HPDE6-E6E7 (cell line): ENCODE measurements at regions not wholly inside any gene's neighbourhood (a gene's known extent, or its start where the extent isn't known, plus 50 kb on each side); places are given as distances from the start of the nearest gene placed in this dataset.
A peak's percentile ranks its signal among the peaks of the same experiment; 100 is the strongest.
"Not testable (repeated sequence)": the region's sequence is repeated elsewhere in the genome, so short reads cannot be mapped to it uniquely, and the experiment has no call there.

Experiments used
- DNase-seq: peaks from one replicate; pipeline ENCODE4 v3.0.0; 2011; ENCODE audit warnings: missing footprints; ENCODE audit errors: extremely low spot score

DNA sequence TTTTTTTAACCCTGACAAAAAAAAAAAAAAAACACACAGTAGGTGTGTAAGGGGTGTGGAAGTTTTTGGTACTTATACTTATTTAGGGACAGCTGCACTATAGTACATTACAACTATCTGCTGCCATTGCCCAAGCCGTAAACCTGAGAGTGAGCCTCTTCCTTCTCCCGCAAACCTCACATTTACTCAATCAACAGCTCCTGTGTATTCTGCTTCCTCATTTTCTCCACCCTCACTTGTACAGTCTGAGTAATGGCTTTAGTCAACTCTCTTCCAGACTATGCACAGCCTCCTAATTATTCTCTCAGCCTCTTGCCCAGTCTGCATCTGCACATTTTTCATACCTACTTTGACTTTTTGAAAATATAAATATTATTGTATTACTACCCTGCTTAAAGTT, 362.0 kb downstream of the ADAM29 start:
- no peak for DNase-seq

- no peak for DNase-seq
These were observed 363.7 kb downstream of the ADAM29 start for GRCh38 chr4:175281894-175282293.

DNA sequence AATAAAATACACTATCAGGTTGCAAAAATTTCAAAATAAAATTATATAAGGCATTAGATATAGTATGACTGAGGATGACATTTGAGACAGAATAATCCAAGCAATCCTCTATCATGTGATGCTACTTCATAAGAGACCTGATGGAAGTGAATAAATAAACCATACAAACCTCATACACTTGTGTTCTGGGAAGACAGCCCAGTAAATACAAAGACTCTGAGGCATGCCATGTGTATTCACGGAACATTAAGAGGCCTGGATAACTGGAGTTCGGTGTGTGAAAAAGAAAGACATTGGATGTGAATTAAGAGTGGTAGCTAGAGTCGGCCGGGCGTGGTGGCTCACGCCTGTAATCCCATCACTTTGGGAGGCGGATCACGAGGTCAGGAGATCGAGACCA, 364.2 kb downstream of the ADAM29 start:
- DNase-seq = no peak

DNA sequence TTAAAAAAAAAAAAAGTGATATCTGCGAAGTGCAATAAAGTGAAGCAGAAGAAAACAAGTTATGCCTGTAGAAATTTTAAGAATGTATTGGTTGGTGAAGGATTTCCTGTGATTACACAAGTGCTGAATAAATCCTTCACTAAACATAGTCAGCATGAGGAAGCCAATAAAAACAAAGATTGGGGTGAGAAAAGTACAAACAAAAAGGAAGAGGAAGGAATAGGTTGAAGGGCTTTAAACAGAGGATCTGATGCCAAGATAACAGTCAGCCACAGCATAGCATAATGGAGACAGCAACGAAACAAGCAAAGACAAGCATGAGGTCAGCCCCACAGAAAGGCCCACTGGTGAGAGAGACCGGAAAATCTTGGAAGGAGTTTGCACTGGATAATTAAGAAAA, 372.2 kb downstream of the ADAM29 start:
- no peak for DNase-seq

DNA sequence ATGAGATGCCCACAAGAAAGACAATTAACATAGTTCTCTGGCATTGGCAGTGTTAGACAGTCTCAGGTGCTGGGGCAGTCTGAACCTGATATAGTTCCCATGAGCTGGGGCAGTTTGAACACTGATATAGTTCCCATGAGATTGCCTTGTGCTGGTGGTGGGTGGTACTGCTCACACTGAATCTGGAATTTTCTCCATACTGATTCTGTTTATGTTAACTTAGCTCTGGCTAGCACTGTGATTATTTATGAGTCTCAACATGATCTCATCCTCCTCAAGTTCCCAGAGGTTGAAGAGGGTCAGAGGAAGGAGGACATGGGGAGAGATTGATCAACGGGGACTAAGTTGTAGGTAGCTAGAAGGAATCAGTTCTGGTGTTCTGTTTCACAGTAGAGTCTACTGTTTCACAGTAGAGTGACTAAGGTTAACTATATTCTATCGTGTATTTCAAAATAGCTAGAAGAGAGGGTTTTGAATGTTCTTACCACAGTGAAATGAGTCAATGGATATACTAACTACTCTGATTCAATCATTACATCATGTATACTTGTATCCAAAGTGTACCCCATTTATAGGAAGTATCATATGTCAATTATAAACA, 379.9 kb downstream of the ADAM29 start:
- no peak for DNase-seq

DNA sequence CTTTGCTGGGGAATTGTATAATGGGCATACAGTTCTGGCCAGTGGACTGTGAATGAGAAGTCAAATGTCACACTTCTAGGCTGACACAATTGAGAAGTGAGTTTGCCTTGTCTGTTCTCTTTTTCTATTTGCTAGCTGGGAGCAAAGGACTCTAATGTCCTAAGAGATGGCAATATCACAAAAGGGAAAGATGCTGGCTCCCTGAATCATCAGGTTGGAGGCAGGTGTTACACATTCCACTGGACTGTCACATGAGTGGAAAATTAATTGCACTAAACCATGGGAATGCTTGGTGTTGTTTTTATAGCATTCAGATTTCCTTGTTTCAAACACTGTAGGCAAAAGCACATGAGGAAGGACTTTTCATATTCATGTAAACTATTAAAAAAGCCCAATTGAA, 388.3 kb downstream of the ADAM29 start:
- no peak for DNase-seq

DNA sequence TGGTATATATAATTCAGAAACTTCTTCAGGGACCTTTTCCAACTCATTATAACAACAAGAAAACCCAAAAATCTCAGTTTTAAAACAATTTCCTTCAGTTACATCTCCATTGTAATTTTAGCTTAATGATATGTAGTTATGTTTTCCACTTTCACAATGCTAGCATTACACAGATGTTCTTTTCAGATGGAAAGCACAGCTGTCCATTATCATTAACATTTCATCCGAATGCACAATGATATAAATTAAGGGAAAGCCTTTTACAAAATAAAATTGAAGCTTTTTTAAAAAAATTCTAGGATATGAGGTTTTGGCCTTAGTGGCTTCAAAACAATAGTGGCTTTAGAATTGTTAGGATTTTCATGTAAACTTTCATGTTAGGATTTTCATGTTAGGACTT, 389.2 kb downstream of the ADAM29 start:
- no peak for DNase-seq

DNA sequence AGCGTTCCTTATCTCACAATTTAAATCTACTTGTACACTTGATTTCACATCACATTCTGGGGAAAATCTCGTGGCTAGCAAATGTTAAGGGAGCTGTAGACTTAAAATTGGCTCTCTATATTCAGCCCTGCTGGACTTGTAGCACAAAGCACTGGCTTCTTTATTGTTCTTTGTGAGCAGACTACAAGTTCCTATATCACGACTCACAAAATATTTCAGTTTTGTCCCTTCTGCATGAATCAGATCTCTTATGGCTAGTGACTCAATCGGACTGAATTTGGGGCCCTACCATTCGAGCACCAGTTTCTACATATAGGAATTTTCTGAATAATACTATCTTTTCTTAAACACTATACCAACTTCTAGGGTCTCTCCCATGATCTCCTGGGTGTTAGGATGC, 390.1 kb downstream of the ADAM29 start:
- no peak for DNase-seq

GRCh38 chr4:175309041-175309440, 390.9 kb downstream of the ADAM29 start:
- no peak for DNase-seq

DNA sequence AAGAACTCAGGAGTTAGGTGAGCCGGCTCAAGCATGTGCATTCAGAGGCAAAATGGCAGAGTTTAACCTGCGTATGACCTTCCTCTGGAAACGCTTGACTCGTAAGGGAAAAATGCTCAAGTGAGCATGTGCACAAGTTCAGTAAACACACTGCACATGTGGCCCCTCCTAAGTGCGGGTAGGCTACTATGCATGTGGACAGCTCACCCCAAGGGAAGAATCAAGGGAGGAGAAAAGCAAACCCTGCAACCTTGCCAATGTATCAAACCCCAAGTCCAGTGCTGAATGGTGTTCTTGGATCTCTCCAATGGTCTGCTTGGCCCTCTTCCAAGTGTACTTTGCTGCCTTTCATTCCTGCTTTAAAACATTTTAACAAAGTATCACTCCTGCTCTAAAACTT, 407.1 kb downstream of the ADAM29 start:
- DNase-seq = no peak

GRCh38 chr4:175326796-175327195, 408.6 kb downstream of the ADAM29 start:
- no peak for DNase-seq

DNA sequence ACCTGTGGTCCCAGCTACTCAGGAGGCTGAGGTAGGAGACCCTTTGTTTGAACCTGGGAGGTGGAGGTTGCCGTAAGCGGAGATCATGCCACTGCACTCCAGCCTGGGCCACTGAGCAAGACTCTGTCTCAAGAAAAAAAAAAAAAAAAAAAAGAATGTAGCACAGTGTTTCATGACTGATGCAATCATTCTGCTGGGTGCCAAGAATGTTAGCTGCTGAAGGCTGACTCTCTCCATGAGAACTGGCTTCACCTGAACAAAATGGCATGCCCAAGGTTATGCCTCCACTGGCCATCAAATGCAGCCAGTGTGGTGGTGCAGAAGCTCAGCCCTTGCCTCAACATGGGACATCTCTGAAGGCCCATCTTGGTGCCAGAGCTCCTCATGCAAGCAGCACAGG, 412.1 kb downstream of the ADAM29 start:
- DNase-seq = no peak

- DNase-seq = peak; percentile 3
These were observed 412.5 kb downstream of the ADAM29 start for GRCh38 chr4:175330652-175331051.

- no peak for DNase-seq
These were observed 417.2 kb downstream of the ADAM29 start for GRCh38 chr4:175335331-175335730.

DNA sequence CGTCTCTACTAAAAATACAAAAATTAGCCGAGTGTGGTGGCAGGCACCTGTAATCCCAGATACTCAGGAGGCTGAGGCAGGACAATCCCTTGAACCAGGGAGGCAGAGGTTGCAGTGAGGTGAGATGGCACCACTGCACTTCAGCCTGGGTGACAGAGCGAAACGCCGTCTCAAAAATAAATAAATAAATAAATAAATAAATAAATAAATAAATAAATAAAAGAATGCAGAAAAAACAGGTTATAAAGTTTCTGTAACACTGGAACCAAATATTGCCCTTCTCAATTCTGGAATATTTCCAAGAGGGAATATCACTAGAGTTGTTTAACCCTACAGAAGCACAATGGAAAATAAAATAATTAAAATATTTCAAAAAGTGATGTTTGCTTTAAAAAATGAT, 418.4 kb downstream of the ADAM29 start:
- DNase-seq = not testable (repeated sequence)

DNA sequence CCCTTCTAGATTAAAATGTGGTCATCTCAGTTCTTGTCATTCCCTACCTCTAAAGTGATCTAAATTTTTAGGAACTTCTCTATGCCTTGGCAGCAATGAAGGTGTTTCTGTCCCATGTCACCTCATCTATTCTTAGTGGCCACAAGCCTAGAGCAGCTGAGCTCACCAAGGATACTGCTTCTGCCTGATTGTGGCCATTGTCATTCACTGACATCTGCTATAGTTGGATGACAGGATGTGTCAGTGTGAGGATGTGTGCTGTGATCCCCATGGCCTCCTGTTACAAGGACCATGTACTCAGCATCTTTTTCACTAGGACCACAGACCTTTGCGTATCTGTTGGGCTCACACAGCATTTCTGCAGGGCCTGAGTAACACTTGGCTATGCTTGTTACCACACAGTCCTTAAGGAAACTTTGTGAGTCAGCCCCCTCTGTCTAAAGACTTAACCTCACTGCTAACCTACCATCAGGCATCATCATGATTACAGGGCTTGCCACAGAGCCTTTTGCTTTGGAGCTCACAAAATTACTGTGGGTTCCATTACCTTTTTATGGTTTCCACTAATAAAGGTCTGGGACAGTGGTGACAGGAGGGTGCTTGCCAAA, 421.0 kb downstream of the ADAM29 start:
- no peak for DNase-seq

GRCh38 chr4:175341203-175341755, 423.1 kb downstream of the ADAM29 start:
- no peak for DNase-seq

GRCh38 chr4:175346376-175346775, 428.2 kb downstream of the ADAM29 start:
- no peak for DNase-seq

GRCh38 chr4:175350246-175350645, 432.1 kb downstream of the ADAM29 start:
- no peak for DNase-seq

GRCh38 chr4:175351473-175351872, 433.3 kb downstream of the ADAM29 start:
- no peak for DNase-seq

DNA sequence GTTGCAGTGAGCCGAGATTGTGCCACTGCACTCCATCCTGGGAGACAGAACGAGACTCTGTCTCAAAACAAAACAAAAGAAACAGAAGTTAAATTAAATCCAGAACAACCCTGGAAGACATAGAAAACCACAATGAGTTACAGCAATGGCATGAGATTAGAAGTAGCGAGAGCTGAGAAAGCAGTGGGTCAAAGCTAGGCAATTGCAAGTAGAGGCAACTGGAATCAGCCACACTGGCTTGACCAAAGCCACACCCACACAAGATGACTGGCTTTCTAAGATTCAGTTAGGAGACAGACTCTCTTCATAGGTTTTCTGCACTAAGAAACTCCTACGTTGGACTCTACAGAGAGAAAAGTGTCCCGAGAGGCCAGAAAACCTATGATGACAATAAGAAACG, 443.0 kb downstream of the GPM6A start:
- DNase-seq = no peak

DNA sequence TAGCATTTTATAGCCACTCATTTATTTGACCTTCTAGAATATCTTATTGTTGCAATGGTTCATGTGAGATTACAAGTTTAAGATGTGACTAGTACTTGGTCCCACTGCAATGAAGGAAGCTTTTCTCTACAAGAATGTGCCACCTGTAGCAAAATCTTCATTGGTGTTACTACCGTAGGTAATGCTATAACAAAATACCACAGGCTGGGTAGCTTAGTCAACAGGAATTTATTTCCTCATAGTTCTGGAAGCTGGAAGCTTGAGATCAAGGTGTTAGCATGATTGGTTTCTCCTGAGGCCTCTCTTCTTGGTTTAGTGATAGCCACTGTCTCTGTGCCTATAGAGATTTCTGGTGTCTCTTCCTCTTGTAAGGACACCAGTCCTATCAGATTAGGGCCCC, 441.0 kb downstream of the GPM6A start:
- DNase-seq = no peak

DNA sequence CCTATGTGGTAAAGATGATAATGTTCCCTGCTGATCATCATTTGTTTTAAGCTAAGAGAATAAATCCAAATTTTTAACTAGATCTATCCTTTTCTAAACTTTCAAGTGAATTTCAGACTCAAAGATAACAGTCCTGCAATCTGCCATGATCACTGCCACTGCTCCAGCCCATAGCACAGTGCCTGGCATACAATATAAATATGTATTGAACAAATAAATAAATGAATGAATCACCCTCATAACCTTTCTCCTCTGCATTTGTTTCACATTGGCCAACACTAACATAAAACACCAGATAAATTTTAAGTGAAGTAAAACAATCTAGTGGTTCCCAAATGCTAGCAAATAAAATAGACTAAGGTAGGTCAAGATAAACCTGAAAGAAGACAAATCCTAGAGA, 439.0 kb downstream of the GPM6A start:
- no peak for DNase-seq

DNA sequence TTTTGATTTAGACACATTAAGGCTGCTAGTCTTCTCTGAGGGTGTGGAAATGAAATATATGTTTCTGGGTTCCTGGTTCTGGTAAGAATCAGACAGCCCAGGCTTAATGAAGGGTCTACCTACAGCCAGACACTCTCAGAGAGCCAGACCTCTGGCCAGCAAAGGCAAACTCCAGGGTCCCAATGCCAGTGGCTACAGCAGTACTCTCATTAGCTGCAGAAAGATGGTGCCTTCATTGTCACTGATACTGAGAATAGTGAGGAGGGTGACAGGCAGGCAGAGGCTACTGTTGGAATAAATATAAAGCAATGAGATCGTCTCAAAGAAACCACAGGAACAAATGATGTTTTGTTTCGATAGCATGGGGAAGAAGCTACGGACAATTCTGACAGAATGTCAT, 437.6 kb downstream of the GPM6A start:
- DNase-seq = no peak
